HL-60/S4 (cell line): ENCODE measurements at regions not wholly inside any gene's neighbourhood (a gene's known extent, or its start where the extent isn't known, plus 50 kb on each side); places are given as distances from the start of the nearest gene placed in this dataset.

Experiments
- in situ Hi-C: fragments of 300-500 bp; cut with MboI; formaldehyde crosslinking; loops from 2 replicates; pipeline ENCODE4 v1.14.3; 2022; ENCODE audit warnings: low sequenced_read_pairs

- in situ Hi-C loops = no loop called here
Measured at GRCh38 chr6:87820343-87820984, 118.4 kb upstream of the AKIRIN2 start.

GRCh38 chr6:87817183-87817582, 115.2 kb upstream of the AKIRIN2 start:
- in situ Hi-C loops = no loop called here

GRCh38 chr6:87815449-87815848, 113.4 kb upstream of the AKIRIN2 start:
- in situ Hi-C loops = no loop called here

- in situ Hi-C loops = no loop called here
Measured at GRCh38 chr6:87808005-87808757, 106.1 kb upstream of the AKIRIN2 start.

GRCh38 chr6:87807475-87807874, 105.4 kb upstream of the AKIRIN2 start:
- in situ Hi-C loops = no loop called here

- in situ Hi-C loops = no loop called here
Measured at GRCh38 chr6:87806635-87807034, 104.6 kb upstream of the AKIRIN2 start.

GRCh38 chr6:87806099-87806498, 104.1 kb upstream of the AKIRIN2 start:
- in situ Hi-C loops = no loop called here

- in situ Hi-C loops = no loop called here
Measured at GRCh38 chr6:87803791-87804190, 101.8 kb upstream of the AKIRIN2 start.

- in situ Hi-C loops = no loop called here
Measured at GRCh38 chr6:87799651-87800050, 97.6 kb upstream of the AKIRIN2 start.

GRCh38 chr6:87798393-87799278, 96.6 kb upstream of the AKIRIN2 start:
- in situ Hi-C loops = no loop called here

- in situ Hi-C loops = no loop called here
Measured at GRCh38 chr6:87794922-87795885, 93.2 kb upstream of the AKIRIN2 start.

GRCh38 chr6:87793315-87793714, 91.3 kb upstream of the AKIRIN2 start:
- in situ Hi-C loops = no loop called here

- in situ Hi-C loops = no loop called here
Measured at GRCh38 chr6:87791982-87792381, 89.9 kb upstream of the AKIRIN2 start.

- in situ Hi-C loops = no loop called here
Measured at GRCh38 chr6:87791485-87791884, 89.5 kb upstream of the AKIRIN2 start.

- in situ Hi-C loops = no loop called here
Measured at GRCh38 chr6:87791029-87791428, 89.0 kb upstream of the AKIRIN2 start.

- in situ Hi-C loops = no loop called here
Measured at GRCh38 chr6:87789900-87790290, 87.9 kb upstream of the AKIRIN2 start.

- in situ Hi-C loops = no loop called here
Measured at GRCh38 chr6:87789198-87789899, 87.3 kb upstream of the AKIRIN2 start.

GRCh38 chr6:87788141-87788540, 86.1 kb upstream of the AKIRIN2 start:
- in situ Hi-C loops = no loop called here

GRCh38 chr6:87785229-87785862, 83.3 kb upstream of the AKIRIN2 start:
- in situ Hi-C loops = no loop called here
